PC-3 (cell line): ENCODE measurements at regions not wholly inside any gene's neighbourhood (a gene's known extent, or its start where the extent isn't known, plus 50 kb on each side); places are given as distances from the start of the nearest gene placed in this dataset.
"Not testable (repeated sequence)": the region's sequence is repeated elsewhere in the genome, so short reads cannot be mapped to it uniquely, and the experiment has no call there.

ENCODE experiments used
- ATAC-seq: fragments of 200-7000 bp; cut with Tn5 transposase; 2 replicates; pipeline ENCODE4 v1.9.1; 2020; ENCODE audit warnings: mild to moderate bottlenecking, moderate library complexity
- BruUV-seq: library from RNA; stranded (reverse); fragments of 400-500 nt; replicated peaks from 2 replicates; lab custom pipeline; 2021; lab: Mats Ljungman, UMichigan
- CTCF ChIA-PET: fragments of 300-600 bp; sonication (Branson Sonifier 250); formaldehyde crosslinking; loops from one replicate; lab custom pipeline; 2022; ENCODE audit warnings: antibody characterized with exemption; lab: Charles Lee
- POLR2A ChIA-PET: fragments of 300-600 bp; sonication (Branson Sonifier 250); formaldehyde crosslinking; loops from one replicate; lab custom pipeline; 2022; ENCODE audit warnings: antibody characterized with exemption; ENCODE audit not compliant: unreplicated experiment; lab: Charles Lee
- DNase-seq: peaks from one replicate; pipeline ENCODE4 v3.0.0-alpha.2; 2015
- H2AFZ ChIP-seq: fragments of 300-600 bp; sonication (generic); 2 replicates; pipeline ENCODE4 v1.6.0; 2016; ENCODE audit warnings: antibody characterized with exemption, low read length
- H3F3A ChIP-seq: fragments of 300-600 bp; sonication (generic); one replicate; pipeline ENCODE4 v1.6.0; 2017; ENCODE audit warnings: antibody characterized with exemption, low read length, control low read depth, mild to moderate bottlenecking; ENCODE audit not compliant: unreplicated experiment
- H3K27ac ChIP-seq: fragments of 300-600 bp; sonication (generic); 2 replicates; pipeline ENCODE4 v1.5.1; 2016; ENCODE audit warnings: mild to moderate bottlenecking, low read length
- H3K27me3 ChIP-seq: fragments of 300-600 bp; sonication (generic); 2 replicates; pipeline ENCODE4 v1.6.1; 2016; ENCODE audit warnings: low read length, mixed read lengths
- H3K36me3 ChIP-seq: fragments of 300-600 bp; sonication (generic); 2 replicates; pipeline ENCODE4 v1.6.1; 2016; ENCODE audit warnings: low read depth, mixed run types, low read length, mixed read lengths
- H3K4me1 ChIP-seq: fragments of 300-600 bp; sonication (generic); 2 replicates; pipeline ENCODE4 v1.5.1; 2016; ENCODE audit warnings: low read length; ENCODE audit not compliant: insufficient read depth
- H3K4me2 ChIP-seq: fragments of 300-600 bp; sonication (generic); 2 replicates; pipeline ENCODE4 v1.6.0; 2016; ENCODE audit warnings: low read length
- H3K4me3 ChIP-seq: fragments of 300-600 bp; sonication (generic); 2 replicates; pipeline ENCODE4 v1.5.1; 2016; ENCODE audit warnings: mild to moderate bottlenecking, low read length, mixed read lengths
- H3K79me2 ChIP-seq: fragments of 300-600 bp; sonication (generic); 2 replicates; pipeline ENCODE4 v1.6.1; 2017; ENCODE audit warnings: low read length, mixed read lengths
- H3K9ac ChIP-seq: fragments of 300-600 bp; sonication (generic); 2 replicates; pipeline ENCODE4 v1.6.0; 2016; ENCODE audit warnings: mild to moderate bottlenecking, low read length
- H3K9me2 ChIP-seq: fragments of 300-600 bp; sonication (generic); replicated peaks from 2 replicates; pipeline ENCODE4 v1.6.1; 2016; ENCODE audit warnings: mixed run types, low read length, mixed read lengths
- H3K9me3 ChIP-seq: fragments of 300-600 bp; sonication (generic); 2 replicates; pipeline ENCODE4 v1.6.1; 2016; ENCODE audit warnings: low read length, mixed read lengths
- H4K20me1 ChIP-seq: fragments of 300-600 bp; sonication (generic); 2 replicates; pipeline ENCODE4 v1.6.1; 2016; ENCODE audit warnings: low read length, mixed read lengths
- EZH2 ChIP-seq: fragments of 300-600 bp; sonication (generic); IDR thresholded peaks from one replicate; pipeline ENCODE4 v1.6.1; 2017; ENCODE audit warnings: antibody characterized with exemption, mild to moderate bottlenecking, low read length; ENCODE audit not compliant: unreplicated experiment
- intact Hi-C: fragments of 100-400 bp; cut with micrococcal nuclease; formaldehyde crosslinking; loops from 2 replicates; pipeline ENCODE4 v1.9.0; 2023
- TF ChIP-seq, protein P1 (sequence below): fragments of 300-600 bp; sonication (generic); conservative IDR thresholded peaks from 2 replicates; pipeline ENCODE4 v1.5.1; 2017; ENCODE audit warnings: antibody characterized with exemption, low read depth, mild to moderate bottlenecking, low read length

GRCh38 chr10:9402067-9402466 lies 1347.6 kb downstream of the GATA3 start:
- H4K20me1 ChIP-seq, H3K27me3 ChIP-seq, H3K4me3 ChIP-seq, H3K36me3 ChIP-seq, H3K4me1 ChIP-seq, H3K4me2 ChIP-seq, POLR2A ChIA-PET, BruUV-seq, H3K9me2 ChIP-seq, H3K9me3 ChIP-seq, CTCF ChIA-PET, H3K27ac ChIP-seq, ATAC-seq, intact Hi-C loops, H3K9ac ChIP-seq, H3F3A ChIP-seq, H2AFZ ChIP-seq, H3K79me2 ChIP-seq: not testable (repeated sequence)
- peak; percentile 25 for DNase-seq
- TF ChIP-seq, protein P1, sequence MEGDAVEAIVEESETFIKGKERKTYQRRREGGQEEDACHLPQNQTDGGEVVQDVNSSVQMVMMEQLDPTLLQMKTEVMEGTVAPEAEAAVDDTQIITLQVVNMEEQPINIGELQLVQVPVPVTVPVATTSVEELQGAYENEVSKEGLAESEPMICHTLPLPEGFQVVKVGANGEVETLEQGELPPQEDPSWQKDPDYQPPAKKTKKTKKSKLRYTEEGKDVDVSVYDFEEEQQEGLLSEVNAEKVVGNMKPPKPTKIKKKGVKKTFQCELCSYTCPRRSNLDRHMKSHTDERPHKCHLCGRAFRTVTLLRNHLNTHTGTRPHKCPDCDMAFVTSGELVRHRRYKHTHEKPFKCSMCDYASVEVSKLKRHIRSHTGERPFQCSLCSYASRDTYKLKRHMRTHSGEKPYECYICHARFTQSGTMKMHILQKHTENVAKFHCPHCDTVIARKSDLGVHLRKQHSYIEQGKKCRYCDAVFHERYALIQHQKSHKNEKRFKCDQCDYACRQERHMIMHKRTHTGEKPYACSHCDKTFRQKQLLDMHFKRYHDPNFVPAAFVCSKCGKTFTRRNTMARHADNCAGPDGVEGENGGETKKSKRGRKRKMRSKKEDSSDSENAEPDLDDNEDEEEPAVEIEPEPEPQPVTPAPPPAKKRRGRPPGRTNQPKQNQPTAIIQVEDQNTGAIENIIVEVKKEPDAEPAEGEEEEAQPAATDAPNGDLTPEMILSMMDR = peak; percentile 28; the same call in 1 of the 2 replicates

GRCh38 chr10:9402507-9403195 lies 1348.2 kb downstream of the GATA3 start:
- POLR2A ChIA-PET, intact Hi-C loops, ATAC-seq, H3K79me2 ChIP-seq, H3F3A ChIP-seq, H3K9me3 ChIP-seq, H3K27ac ChIP-seq, H4K20me1 ChIP-seq, H3K4me3 ChIP-seq, H3K4me2 ChIP-seq, H3K9me2 ChIP-seq, H3K36me3 ChIP-seq, CTCF ChIA-PET, BruUV-seq, H2AFZ ChIP-seq, H3K27me3 ChIP-seq, H3K4me1 ChIP-seq, DNase-seq, H3K9ac ChIP-seq: not testable (repeated sequence)

DNA sequence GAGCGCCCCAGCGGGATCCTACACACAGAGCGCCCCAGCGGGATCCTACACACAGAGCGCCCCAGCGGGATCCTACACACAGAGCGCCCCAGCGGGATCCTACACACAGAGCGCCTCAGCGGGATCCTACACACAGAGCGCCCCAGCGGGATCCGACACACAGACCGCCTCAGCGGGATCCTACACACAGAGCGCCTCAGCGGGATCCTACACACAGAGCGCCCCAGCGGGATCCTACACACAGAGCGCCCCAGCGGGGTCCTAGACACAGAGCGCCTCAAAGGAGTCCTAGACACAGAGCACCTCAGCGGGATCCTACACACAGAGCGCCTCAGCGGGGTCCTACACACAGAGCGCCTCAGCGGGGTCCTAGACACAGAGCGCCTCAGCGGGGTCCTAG lies 1352.7 kb downstream of the GATA3 start:
- H3K9me3 ChIP-seq, H3K4me3 ChIP-seq, BruUV-seq, DNase-seq, H3K27ac ChIP-seq, H3K79me2 ChIP-seq, H3K36me3 ChIP-seq, H3K9ac ChIP-seq, H2AFZ ChIP-seq, H4K20me1 ChIP-seq, H3F3A ChIP-seq, H3K9me2 ChIP-seq, POLR2A ChIA-PET, H3K4me2 ChIP-seq, H3K4me1 ChIP-seq, CTCF ChIA-PET, H3K27me3 ChIP-seq, ATAC-seq, intact Hi-C loops: not testable (repeated sequence)

DNA sequence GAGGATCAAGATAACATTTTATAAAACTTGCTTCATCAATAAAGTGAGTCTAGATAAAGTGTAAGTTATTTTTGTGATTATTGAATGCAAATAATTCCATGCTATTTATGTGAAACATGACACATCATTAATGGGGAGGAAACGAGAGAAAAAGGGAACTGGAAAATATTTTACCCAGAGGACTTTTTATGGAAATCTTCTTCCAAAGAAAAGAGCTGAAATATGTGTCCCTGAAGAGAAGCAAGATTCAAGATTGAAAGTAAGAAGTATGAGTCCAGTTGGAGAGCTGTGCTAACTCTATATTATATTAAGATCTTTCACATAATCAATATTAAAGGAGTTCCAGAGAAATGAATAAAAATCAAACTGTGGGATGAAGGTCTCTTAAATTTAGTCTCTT lies 1361.8 kb downstream of the GATA3 start:
- no peaks in the 10 kb centered on the region for H3K4me1 ChIP-seq
- no peak overlapping the region for H2AFZ ChIP-seq
- no peak for DNase-seq
- no peak for ATAC-seq
- no peak overlapping the region for H3K4me3 ChIP-seq
- POLR2A ChIA-PET = no interaction called here
- H3K36me3 ChIP-seq = no peaks in the 10 kb centered on the region
- no peaks in the 10 kb centered on the region for H3K9me3 ChIP-seq
- intact Hi-C loops = no loop called here
- no TSS peak for BruUV-seq
- H3K27me3 ChIP-seq = no peaks in the 10 kb centered on the region
- H3K4me2 ChIP-seq = no peak overlapping the region
- no peaks in the 10 kb centered on the region for H4K20me1 ChIP-seq
- H3K79me2 ChIP-seq = no peaks in the 10 kb centered on the region
- no peaks in the 10 kb centered on the region for H3F3A ChIP-seq
- TF ChIP-seq, protein P1 = no peak
- TF ChIP-seq EZH2 = no peak
- H3K9me2 ChIP-seq = no peaks in the 10 kb centered on the region
- CTCF ChIA-PET = no interaction called here
- no peak overlapping the region for H3K27ac ChIP-seq
- no peak overlapping the region for H3K9ac ChIP-seq
